Neural progenitor cell (in vitro differentiated cells): ENCODE measurements at regions not wholly inside any gene's neighbourhood (a gene's known extent, or its start where the extent isn't known, plus 50 kb on each side); places are given as distances from the start of the nearest gene placed in this dataset.

Experiments used
- DNase-seq: peaks from one replicate; pipeline ENCODE4 v3.0.0-alpha.2; 2016; ENCODE audit warnings: low spot score
- H2AFZ ChIP-seq: fragments of 200-600 bp; sonication (generic); replicated peaks from 2 replicates; pipeline ENCODE4 v1.6.1; 2016; ENCODE audit warnings: antibody characterized with exemption
- H3F3A ChIP-seq: fragments of 200-600 bp; sonication (generic); 2 replicates; pipeline ENCODE4 v1.6.1; 2016; ENCODE audit warnings: antibody characterized with exemption, low read depth
- H3K27ac ChIP-seq: fragments of 200-600 bp; sonication (generic); 2 replicates; pipeline ENCODE4 v1.5.1; 2016; ENCODE audit warnings: mild to moderate bottlenecking
- H3K27me3 ChIP-seq: fragments of 200-600 bp; sonication (generic); 2 replicates; pipeline ENCODE4 v1.6.1; 2016; ENCODE audit warnings: mild to moderate bottlenecking, moderate library complexity
- H3K36me3 ChIP-seq: fragments of 200-600 bp; sonication (generic); 2 replicates; pipeline ENCODE4 v1.5.1; 2016
- H3K4me1 ChIP-seq: fragments of 200-600 bp; sonication (generic); 2 replicates; pipeline ENCODE4 v1.6.1; 2016; ENCODE audit warnings: mixed run types
- H3K4me2 ChIP-seq: fragments of 200-600 bp; sonication (generic); 2 replicates; pipeline ENCODE4 v1.6.1; 2016
- H3K4me3 ChIP-seq: fragments of 200-600 bp; sonication (generic); 2 replicates; pipeline ENCODE4 v1.5.1; 2016
- H3K79me2 ChIP-seq: fragments of 200-600 bp; sonication (generic); 2 replicates; pipeline ENCODE4 v1.6.1; 2016; ENCODE audit warnings: low read depth
- H3K9ac ChIP-seq: fragments of 200-600 bp; sonication (generic); 2 replicates; pipeline ENCODE4 v1.6.1; 2016
- H3K9me3 ChIP-seq: fragments of 200-600 bp; sonication (generic); 2 replicates; pipeline ENCODE4 v1.5.1; 2016; ENCODE audit warnings: low read depth
- H4K20me1 ChIP-seq: fragments of 200-600 bp; sonication (generic); 2 replicates; pipeline ENCODE4 v1.6.1; 2016; ENCODE audit warnings: low read depth
- H3K27ac Mint-ChIP-seq: 3 replicates; pipeline ENCODE4 v1.8.0; 2021; ENCODE audit warnings: mixed read lengths
- H3K27me3 Mint-ChIP-seq: 2 replicates; pipeline ENCODE4 v1.8.0; 2022; ENCODE audit warnings: low read depth, mild to moderate bottlenecking, inconsistent platforms, moderate library complexity, mixed read lengths; ENCODE audit not compliant: insufficient read depth
- H3K36me3 Mint-ChIP-seq: 3 replicates; pipeline ENCODE4 v1.8.0; 2021; ENCODE audit warnings: mixed read lengths
- H3K4me1 Mint-ChIP-seq: 3 replicates; pipeline ENCODE4 v1.8.0; 2021; ENCODE audit warnings: mixed read lengths
- H3K4me3 Mint-ChIP-seq: 3 replicates; pipeline ENCODE4 v1.8.0; 2021; ENCODE audit warnings: mild to moderate bottlenecking, moderate library complexity, mixed read lengths
- H3K9me3 Mint-ChIP-seq: 3 replicates; pipeline ENCODE4 v1.8.0; 2020; ENCODE audit warnings: mixed read lengths
- EZH2 ChIP-seq: fragments of 200-600 bp; sonication (generic); IDR thresholded peaks from 2 replicates; pipeline ENCODE4 v1.6.1; 2017; ENCODE audit warnings: antibody characterized with exemption, mild to moderate bottlenecking, moderate library complexity
- EZH2phosphoT487 ChIP-seq: fragments of 200-600 bp; sonication (generic); IDR thresholded peaks from 2 replicates; pipeline ENCODE4 v1.6.1; 2017; ENCODE audit warnings: antibody characterized with exemption
- TF ChIP-seq, protein P1 (sequence below): fragments of 200-600 bp; sonication (generic); IDR thresholded peaks from 2 replicates; pipeline ENCODE4 v1.5.1; 2017; ENCODE audit warnings: antibody characterized with exemption, mild to moderate bottlenecking

- H3K9me3 Mint-ChIP-seq: no peaks in the 10 kb centered on the region
- no peak overlapping the region for H3K4me2 ChIP-seq
Measured at GRCh38 chr6:92840246-92840930, 579.0 kb downstream of the EPHA7 start.

DNA sequence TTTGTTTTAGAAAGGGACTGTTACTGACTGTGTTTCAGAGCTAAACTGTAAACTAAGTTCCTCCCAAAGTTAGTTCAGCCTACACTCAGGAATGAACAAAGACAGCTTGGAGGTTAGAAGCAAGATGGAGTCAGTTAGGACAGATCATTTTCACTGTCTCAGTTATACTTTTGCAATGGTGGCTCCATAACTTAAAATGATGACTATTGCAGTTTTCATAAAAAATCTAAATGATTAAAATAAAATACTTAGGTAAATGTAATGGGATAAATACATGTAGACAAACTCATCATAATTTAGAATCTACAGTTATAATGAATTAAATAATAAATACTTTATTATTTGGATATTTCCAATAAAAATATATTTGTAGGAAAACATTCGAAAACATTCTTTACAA, 590.6 kb downstream of the EPHA7 start:
- H3K4me1 Mint-ChIP-seq: no peaks in the 10 kb centered on the region
- H3K27ac Mint-ChIP-seq: no peak overlapping the region
- no peaks in the 10 kb centered on the region for H3K36me3 Mint-ChIP-seq
- Histone ChIP-seq H2AFZ (no peak overlapping the region), H4K20me1 (no peaks in the 10 kb centered on the region), H3F3A (no peaks in the 10 kb centered on the region), H3K27ac (no peak overlapping the region), H3K9ac (no peak overlapping the region), H3K36me3 (no peaks in the 10 kb centered on the region), H3K79me2 (no peaks in the 10 kb centered on the region), H3K4me2 (no peak overlapping the region), H3K4me3 (no peak overlapping the region), H3K4me1 (no peaks in the 10 kb centered on the region), H3K27me3 (no peaks in the 10 kb centered on the region), H3K9me3 (no peaks in the 10 kb centered on the region)
- DNase-seq: no peak
- peaks cover 6% of the 10 kb centered on the region for H3K9me3 Mint-ChIP-seq
- no peak overlapping the region for H3K4me3 Mint-ChIP-seq
- TF ChIP-seq EZH2phosphoT487 (no peak), EZH2 (no peak)
- TF ChIP-seq, protein P1, sequence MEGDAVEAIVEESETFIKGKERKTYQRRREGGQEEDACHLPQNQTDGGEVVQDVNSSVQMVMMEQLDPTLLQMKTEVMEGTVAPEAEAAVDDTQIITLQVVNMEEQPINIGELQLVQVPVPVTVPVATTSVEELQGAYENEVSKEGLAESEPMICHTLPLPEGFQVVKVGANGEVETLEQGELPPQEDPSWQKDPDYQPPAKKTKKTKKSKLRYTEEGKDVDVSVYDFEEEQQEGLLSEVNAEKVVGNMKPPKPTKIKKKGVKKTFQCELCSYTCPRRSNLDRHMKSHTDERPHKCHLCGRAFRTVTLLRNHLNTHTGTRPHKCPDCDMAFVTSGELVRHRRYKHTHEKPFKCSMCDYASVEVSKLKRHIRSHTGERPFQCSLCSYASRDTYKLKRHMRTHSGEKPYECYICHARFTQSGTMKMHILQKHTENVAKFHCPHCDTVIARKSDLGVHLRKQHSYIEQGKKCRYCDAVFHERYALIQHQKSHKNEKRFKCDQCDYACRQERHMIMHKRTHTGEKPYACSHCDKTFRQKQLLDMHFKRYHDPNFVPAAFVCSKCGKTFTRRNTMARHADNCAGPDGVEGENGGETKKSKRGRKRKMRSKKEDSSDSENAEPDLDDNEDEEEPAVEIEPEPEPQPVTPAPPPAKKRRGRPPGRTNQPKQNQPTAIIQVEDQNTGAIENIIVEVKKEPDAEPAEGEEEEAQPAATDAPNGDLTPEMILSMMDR: no peak
- peaks cover 2% of the 10 kb centered on the region for H3K27me3 Mint-ChIP-seq

More at GRCh38 chr6:92840246-92840930, 579.0 kb downstream of the EPHA7 start:
- Mint-ChIP-seq H3K27me3 (no peaks in the 10 kb centered on the region), H3K4me1 (no peaks in the 10 kb centered on the region), H3K36me3 (no peaks in the 10 kb centered on the region), H3K4me3 (no peak overlapping the region), H3K27ac (no peak overlapping the region)
- H3K9ac ChIP-seq: no peak overlapping the region
- no peaks in the 10 kb centered on the region for H3K79me2 ChIP-seq
- H3K36me3 ChIP-seq: no peaks in the 10 kb centered on the region
- no peaks in the 10 kb centered on the region for H4K20me1 ChIP-seq
- TF ChIP-seq EZH2: no peak
- TF ChIP-seq EZH2phosphoT487: no peak
- TF ChIP-seq, protein P1: no peak
- H3F3A ChIP-seq: no peaks in the 10 kb centered on the region
- no peaks in the 10 kb centered on the region for H3K9me3 ChIP-seq
- no peak overlapping the region for H3K4me3 ChIP-seq
- H3K27me3 ChIP-seq: no peaks in the 10 kb centered on the region
- no peak overlapping the region for H3K27ac ChIP-seq
- H2AFZ ChIP-seq: no peak overlapping the region
- no peak for DNase-seq
- H3K4me1 ChIP-seq: no peaks in the 10 kb centered on the region

- H3K36me3 Mint-ChIP-seq: no peaks in the 10 kb centered on the region
- Histone ChIP-seq H3K4me1 (no peaks in the 10 kb centered on the region), H4K20me1 (no peaks in the 10 kb centered on the region), H2AFZ (no peak overlapping the region), H3K27me3 (no peaks in the 10 kb centered on the region), H3K79me2 (no peaks in the 10 kb centered on the region), H3K27ac (no peak overlapping the region), H3K9me3 (no peaks in the 10 kb centered on the region), H3K4me2 (no peak overlapping the region), H3K9ac (no peak overlapping the region), H3F3A (no peaks in the 10 kb centered on the region), H3K36me3 (no peaks in the 10 kb centered on the region), H3K4me3 (no peak overlapping the region)
- DNase-seq: no peak
- no peak overlapping the region for H3K4me3 Mint-ChIP-seq
- H3K9me3 Mint-ChIP-seq: peaks cover 6% of the 10 kb centered on the region
- H3K27ac Mint-ChIP-seq: no peak overlapping the region
- no peaks in the 10 kb centered on the region for H3K4me1 Mint-ChIP-seq
- TF ChIP-seq EZH2phosphoT487 (no peak), EZH2 (no peak)
- TF ChIP-seq, protein P1: no peak
- H3K27me3 Mint-ChIP-seq: peaks cover 2% of the 10 kb centered on the region
Measured at GRCh38 chr6:92827104-92827503, 592.3 kb downstream of the EPHA7 start.
